ACHN (cell line): ENCODE measurements at regions not wholly inside any gene's neighbourhood (a gene's known extent, or its start where the extent isn't known, plus 50 kb on each side); places are given as distances from the start of the nearest gene placed in this dataset.
A peak's percentile ranks its signal among the peaks of the same experiment; 100 is the strongest.
"Not testable (repeated sequence)": the region's sequence is repeated elsewhere in the genome, so short reads cannot be mapped to it uniquely, and the experiment has no call there.

Experiments
- DNase-seq: peaks from one replicate; pipeline ENCODE4 v3.0.0-alpha.2; 2015
- in situ Hi-C: cut with HindIII; loops from 2 replicates; pipeline ENCODE4 v1.10.0; 2017; ENCODE audit warnings: low sequenced_read_pairs, low pct_ligation_motif_present, low pct_unique_long_range_greater_than_20kb

DNA sequence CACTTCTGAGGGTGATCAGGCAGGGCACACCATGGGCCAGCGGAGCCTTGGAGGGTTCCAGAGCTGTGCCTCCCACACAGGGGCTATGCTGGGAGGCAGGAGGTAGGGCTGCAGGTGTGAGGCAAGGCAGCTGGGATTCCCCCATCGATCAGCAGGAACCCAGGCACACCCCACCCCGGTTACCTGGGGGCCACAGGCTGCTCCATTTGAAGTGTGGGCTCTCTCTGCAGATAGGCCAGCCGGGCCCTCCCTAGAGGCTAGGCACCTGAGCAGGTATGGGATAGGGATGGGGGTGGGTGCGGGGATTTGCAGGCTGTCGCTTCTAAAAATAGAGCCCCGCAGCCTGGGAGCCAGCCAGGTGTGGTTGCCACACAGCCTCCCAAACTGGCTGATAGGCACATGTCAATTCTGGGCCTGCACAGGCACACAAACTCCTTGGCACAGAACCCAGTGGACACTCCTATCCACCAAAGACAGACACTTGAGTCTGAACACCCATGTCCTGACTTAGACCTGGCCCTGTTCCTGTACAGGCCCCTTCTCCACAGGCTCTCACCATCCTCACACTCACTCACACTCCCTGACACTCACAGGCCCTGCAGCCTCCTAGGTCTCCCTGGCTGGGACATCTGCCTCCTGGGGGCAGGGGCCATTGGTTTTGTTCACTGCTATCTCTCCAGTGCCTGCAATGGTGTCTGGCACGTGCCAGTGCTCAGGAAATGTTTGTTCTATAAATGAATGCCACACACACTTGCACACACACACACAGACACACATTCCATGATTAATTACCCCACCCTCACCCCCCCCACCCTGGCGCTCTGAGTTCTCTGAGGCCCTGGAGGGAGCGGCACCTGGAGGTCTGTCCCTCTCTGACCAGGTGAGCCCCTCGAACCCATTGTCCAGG, 73.4 kb downstream of the ZFP36L2 start:
- in situ Hi-C loops: no loop called here
- DNase-seq: no peak

DNA sequence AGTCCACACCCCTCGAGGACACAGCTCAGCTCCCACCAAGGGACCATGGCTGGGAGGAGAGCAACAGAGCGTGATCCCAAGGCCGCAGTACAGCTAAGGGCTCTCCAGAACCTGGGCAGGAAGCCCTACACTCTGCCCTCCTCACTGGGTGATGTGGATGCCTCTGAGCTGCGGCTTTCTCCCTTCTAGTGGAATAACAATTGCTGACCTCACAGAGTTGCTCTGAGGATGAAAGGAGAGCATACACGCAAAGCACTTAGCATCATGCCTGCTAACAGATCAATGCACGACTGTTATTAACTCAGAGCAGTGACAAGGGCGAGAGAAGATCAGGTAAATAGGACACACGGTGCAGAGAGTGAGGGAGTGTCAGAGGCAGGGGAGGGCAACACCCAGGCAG, 74.2 kb downstream of the ZFP36L2 start:
- no peak for DNase-seq
- in situ Hi-C loops: no loop called here

DNA sequence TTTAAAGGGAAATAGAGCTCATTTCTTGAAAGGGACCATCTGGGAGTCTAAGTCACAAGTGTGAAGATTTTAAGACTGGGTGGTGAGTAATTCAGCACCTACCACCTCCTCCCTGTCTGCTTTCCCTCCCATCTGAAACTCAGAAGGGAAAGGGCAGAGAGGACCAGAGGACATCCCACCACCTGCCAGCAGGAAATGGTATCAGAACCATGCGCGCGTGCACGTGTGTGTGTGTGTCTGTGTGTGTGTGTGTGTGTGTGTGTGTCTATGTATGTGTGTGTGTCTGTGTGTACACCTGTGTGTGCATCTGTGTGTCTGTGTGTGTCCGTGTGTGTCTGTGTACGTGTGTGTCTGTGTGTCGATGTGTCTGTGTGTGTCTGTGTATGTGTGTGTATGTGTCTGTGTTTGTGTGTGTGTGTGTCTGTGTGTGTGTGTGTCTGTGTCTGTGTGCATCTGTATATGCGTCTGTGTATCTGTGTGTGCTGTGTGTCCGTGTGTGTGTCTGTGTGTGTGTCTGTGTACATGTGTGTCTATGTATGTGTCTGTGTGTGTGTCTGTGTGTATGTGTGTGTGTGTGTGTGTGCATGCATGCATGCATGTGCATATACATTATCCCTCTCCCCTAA, 76.8 kb downstream of the ZFP36L2 start:
- no peak for DNase-seq
- in situ Hi-C loops: no loop called here

DNA sequence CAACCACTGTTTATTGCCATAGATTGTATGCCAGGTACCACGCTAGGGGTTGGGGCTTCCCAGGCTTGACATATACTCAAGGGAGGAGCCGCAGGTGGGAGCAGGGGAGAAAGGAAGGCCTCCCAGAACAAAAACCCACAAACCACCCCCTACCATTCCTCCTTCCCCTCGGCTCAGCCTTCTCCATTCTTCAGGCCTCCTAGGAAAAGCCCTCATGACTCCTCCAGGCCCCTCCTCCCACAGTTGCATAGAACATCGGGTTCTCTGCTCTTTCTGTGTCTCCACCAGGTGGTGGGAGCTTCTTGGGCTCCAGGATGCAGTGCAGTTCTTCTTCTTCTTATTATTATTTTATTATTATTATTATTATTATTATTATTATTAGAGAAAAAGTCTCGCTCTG, 80.3 kb downstream of the ZFP36L2 start:
- DNase-seq: no peak
- in situ Hi-C loops: no loop called here

DNA sequence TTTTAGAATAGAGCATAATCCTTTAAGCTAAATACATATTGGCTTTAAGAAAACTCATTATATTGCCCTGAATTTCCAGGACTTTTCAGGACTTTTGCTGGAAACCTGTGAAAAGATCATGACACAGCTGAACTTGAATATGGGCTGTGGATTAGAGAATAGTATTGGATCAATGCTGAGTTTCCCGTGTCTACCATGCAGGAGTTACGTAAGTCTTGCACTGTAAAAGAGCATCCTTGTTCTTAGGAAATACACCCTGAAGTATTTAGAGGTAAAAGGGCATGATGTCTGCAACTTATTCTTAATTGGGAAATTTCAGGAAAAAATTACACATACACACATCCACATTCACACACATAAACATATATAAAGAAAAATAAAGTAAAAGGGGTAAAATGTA, 82.1 kb downstream of the ZFP36L2 start:
- no peak for DNase-seq
- in situ Hi-C loops: no loop called here

DNA sequence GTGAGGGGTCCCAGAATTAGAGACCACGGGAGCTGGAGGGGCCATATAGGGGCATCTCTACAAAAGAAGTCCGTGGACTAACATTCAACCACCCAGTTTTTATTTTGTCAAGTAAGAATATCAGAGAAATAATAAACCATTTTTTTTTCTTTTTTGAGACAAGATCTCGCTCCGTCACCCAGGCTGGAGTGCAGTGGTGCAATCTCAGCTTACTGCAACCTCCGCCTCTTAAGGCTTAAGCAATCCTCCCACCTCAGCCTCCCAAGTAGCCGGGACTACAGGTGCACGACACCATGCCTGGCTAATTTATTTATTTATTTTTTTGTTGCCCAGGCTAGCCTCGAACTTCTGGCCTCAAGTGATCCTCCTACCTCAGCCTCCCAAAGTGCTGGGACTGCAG, 82.7 kb downstream of the ZFP36L2 start:
- no peak for DNase-seq
- in situ Hi-C loops: no loop called here

DNA sequence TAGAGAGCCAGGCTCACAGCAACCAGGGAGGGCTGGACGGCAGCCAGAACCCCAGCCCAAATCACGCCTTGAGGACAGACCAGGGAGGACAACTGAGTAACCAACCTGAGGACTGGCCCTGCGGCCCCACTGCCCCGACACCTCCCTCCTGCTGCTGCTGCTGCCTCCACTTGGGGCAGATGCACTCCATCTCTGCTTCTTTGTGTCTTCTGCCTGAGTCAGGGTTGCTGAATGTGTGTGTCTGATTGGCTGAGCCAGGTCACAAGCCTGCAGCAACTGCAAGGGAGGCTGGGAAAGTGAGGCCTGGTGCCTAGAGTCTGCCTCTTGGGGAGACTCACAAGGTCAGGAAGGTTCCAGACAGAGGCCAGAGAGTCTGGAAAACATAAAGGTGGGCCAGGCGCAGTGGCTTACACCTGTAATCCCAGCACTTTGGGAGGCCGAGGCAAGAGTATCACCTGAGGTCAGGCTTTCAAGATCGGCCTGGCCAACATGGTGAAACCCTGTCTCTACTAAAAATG, 83.4 kb downstream of the ZFP36L2 start:
- DNase-seq: peak; percentile 29
- in situ Hi-C loops: no loop called here

DNA sequence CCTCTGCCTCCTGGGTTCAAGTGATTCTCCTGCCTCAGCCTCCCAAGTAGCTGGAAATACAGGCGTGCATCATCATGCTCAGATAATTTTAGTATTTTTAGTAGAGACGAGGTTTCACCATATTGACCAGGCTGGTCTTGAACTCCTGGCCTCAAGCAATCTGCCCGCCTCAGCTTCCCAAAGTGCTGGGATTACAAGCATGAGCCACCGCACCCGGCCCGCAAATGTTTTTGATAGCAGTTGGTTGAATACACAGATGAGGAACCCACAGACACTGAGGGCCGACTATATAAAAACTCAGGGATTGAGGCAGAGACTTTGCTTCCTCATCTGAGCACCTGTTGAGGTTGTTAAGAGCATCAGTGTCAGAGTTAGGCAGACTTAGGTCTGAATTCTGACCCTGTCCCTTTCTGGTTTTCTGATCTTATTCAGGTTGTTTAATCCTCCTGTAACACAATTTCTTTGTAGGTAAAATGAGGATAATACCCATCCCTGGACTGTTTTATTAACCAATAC, 84.7 kb downstream of the ZFP36L2 start:
- in situ Hi-C loops, DNase-seq: not testable (repeated sequence)

DNA sequence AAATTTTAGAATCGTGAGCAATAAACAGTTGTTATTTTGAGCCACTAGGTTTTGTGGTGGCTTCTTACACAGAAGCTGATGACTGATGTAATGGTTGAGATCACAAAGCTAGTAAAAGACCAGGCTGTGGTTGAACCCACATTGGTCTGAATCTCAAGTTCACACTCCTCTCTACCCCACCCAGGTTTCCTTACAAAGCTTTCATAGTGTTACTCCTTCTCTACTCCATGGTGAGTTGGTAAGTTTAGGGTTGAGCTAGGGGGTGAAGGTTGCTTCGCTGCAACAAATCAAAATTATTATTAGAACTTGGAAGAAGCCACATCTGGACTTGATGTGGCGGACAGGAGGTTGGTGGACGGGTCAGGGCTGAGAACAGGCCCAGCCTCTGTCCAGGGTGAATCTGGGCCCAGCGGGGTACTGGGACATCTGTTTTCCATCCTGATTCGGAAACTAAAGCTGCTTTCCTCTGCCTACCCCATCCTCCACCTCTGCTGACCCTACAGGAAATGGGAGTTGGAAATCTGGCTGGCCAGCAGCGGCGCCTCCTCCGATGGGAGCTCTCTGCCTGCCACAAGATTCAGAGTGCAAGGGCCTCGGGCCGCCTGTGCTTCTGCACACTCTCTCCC, 86.3 kb downstream of the ZFP36L2 start:
- in situ Hi-C loops: no loop called here
- no peak for DNase-seq

DNA sequence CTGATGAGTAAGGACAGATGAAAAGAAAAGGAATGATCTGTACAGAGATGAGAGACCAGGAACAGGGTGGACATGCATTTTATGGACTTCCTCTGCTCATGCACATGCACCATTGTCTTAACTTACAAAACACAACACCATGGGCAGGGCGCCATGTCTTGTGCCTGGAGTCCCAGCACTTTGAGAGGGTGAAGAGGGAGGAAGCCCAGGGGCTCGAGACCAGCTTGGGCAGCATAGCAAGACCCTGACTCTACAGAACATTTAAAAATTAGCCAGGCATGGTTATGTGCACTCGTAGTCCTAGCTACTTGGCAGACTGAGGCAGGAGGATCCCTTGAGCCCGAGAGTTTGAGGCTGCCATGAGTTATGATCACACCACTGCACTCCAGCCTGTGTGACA, 86.9 kb downstream of the ZFP36L2 start:
- in situ Hi-C loops: no loop called here
- DNase-seq: no peak

DNA sequence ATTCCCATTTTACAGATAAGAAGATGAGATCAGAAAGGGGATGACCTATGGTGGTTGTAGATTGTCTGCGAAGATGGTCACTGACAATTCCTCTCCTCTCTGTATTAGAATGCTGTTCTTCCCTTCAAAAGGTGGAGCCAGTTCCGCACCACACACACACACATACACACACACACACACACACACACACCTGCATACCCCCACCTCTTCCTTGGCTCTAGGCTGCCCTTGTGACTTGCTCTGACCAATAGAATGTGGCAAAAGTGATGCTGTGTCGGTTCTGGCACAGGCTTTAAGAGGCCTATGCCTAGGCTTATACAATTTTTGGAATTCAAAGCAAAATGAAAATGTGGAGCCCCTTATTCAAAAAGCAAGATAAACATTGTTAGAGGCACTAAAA, 88.0 kb downstream of the ZFP36L2 start:
- in situ Hi-C loops: no loop called here
- no peak for DNase-seq

DNA sequence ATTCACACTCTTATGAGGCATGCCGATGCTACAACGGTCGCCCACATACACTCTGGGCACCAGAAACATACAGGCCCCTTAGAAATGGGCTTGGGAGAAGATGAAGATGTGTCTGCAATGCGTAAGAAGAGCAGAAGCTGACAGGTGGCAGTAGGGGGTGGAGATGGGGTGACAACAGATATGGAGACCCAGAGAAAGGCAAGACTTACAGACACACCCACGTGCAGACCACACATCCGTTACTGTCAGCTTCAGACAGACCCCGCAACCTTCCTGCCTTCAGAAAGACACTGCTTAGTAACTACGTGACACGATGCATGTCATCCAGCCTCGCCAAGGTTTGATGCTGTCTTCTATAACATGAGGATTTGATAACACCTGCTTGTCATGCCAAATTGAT, 89.5 kb downstream of the ZFP36L2 start:
- in situ Hi-C loops: no loop called here
- DNase-seq: no peak

DNA sequence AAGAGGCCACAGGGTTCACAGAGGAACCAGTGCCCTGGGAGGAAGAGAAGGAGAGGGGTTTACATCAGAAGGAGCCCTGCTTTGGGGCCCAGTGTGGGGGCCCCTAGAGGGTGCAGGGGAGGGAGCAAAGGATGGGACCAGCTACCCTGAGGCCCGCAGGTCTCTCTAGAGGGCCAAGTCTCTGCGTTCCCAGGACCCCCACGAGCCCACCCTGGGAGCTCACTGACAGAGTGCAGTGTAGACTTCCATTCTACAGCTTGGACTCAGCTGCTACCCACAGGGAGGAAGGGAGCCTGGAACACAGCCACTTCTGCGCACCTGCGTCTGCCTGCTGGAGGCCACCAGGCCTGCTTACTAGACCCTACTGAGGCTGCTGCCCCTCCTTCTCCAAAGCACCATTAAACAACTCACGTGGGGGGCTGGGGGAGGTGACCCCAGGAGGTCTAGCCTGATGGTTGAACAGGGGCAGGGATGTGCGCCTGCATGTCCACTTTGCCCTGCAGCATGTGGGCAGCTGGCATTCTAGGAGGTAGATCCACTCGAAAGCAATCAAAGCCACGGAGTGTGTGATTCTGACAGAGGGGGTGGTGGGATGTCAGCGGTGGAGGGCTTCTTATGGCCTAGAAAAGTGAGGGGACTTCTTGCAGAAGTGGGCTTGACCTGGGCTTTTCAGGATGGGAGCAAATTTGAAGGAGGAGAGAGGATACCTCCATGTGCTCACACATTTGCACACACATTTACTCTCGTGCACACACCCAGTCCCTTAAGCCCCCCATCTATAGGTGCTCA, 90.2 kb downstream of the ZFP36L2 start:
- DNase-seq: no peak
- in situ Hi-C loops: no loop called here

DNA sequence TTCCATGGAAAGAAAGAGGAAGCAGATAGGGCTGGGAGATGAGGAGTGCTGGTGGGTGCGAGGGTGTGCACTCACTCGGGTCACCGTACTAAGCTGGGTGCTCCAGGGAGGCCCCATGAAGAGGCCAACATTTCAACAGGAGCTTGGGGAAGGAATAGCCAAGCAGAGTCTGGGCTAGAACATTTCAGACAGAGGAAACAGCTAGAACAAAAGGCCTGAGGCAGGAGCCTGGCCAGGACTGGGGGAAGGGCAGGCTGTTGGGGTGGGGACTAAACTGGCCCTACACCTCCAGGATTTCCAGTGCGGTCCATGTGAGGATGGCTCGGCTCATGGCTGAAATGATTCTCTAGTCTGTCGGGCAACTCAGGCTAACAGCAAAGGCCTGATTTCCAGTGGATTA, 90.8 kb downstream of the ZFP36L2 start:
- in situ Hi-C loops: no loop called here
- DNase-seq: no peak

DNA sequence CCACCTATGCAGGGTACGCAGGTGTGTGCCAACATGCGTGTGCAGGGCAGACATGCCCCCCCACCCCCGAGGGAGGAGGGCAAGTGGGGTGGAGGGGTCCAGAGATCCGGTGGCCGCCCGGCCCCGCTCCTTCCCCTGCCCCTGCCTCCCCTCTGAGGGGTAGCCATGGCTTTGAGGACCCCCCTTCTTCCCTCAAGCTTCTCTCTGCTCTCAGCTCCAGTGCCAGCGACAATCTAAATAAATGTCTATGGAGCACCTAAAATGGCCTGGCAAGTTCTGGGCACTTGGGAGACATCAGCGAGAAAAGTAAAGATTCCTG, 91.9 kb downstream of the ZFP36L2 start:
- in situ Hi-C loops: no loop called here
- DNase-seq: no peak

DNA sequence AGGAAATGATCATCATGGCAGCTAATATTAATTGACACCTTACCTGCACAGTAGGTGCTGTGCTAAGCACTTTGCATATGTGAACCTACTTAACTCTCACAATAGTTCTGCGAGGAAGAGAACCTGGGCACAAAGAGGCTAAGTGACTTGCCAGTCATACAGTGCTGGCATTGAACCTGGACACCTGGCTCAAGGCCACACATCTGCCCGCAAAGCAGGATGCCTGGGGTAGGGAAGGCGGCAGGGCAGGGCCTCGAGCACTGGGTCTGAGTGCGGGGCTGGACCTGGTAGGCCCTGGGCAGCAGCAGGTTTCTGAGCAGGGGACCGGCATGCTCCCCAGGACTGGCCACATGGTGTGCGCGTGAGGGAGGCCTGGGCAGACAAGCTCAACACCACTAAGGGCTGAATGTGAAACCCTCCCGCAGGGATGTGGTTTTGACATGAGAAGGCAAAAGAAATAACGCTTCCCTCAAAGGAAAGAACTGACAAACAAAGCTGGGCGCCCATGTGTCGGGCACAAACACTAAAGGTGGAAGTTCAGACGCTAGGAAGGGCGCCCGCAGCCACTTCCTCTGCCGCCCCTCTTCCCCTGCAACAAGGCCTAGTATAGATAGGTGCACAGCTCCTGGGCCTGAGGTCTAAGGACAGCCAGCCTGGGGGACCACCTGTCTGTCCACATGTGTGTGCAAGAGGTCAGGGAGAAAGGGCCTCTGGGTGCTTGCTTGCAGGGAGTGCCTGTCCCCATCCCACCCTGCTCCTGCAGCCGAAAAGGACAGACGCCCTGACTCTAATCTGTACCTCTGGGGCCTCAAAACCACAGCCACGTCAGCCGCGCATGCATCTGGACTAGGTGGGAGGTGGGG, 92.5 kb downstream of the ZFP36L2 start:
- DNase-seq: no peak
- in situ Hi-C loops: no loop called here

DNA sequence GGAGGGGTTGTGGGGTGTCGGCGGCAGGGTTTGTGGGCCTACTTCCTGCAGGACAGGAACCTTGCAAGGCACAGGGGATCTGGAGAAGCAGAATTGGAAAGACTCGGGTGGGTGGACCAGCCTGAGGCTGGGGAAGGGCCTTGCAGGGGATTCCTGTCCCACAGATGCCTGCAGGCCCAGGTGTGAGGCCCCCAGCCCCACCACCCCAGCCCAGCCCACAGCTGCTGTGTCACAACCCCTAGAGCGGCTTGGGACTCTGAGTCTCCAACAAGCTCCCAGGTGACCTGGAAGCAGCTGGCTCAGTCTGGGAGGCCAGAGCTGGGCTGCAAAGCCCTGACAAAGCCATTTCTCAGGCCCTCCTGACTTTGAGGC, 93.1 kb downstream of the ZFP36L2 start:
- DNase-seq: no peak
- in situ Hi-C loops: no loop called here

DNA sequence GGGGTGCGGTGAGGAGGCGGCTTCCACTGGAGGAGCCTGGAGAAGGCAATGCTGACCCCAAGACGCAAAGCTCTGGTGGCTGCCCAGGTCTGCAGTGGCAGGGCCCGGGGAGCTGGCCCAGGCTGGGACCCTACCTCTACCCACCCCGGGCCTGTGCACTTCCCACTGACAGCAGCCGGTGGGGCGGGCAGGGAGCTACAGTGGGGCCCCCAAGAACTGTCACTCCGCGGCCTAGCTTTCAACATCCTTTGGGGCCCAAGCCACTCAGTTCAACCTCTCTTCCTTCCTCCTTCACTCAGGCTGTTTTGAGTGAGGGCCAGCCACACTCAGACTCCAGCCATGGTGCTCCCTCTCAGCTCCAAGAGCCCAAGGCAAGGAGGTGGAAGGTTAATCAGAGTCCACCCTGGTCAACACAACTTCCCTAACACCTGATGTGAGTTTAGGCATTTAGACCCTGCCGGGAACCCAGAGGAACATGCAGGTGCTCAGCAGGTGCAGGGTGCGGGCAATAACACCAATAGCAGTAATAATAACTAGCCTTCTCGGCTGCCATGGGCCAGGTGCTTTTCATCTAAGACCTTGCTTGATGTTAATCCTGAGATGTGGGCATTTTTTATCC, 93.6 kb downstream of the ZFP36L2 start:
- no peak for DNase-seq
- in situ Hi-C loops: no loop called here
